NCI-H2029 treated with DMSO at 0.1 percent for 48 hours (cell line): ENCODE measurements at regions not wholly inside any gene's neighbourhood (a gene's known extent, or its start where the extent isn't known, plus 50 kb on each side); places are given as distances from the start of the nearest gene placed in this dataset.
"Not testable (repeated sequence)": the region's sequence is repeated elsewhere in the genome, so short reads cannot be mapped to it uniquely, and the experiment has no call there.

Experiments
- DNase-seq: peaks from one replicate; lab custom pipeline; 2025; lab: John Stamatoyannopoulos, UW

- DNase-seq, result no peak
These were observed 637.8 kb downstream of the RFPL4B start for GRCh38 chr6:112984899-112985298.

GRCh38 chr6:112986321-112986720 lies 639.2 kb downstream of the RFPL4B start:
- no peak for DNase-seq

GRCh38 chr6:112988748-112989147 lies 641.6 kb downstream of the RFPL4B start:
- no peak for DNase-seq

GRCh38 chr6:112990971-112991370 lies 643.8 kb downstream of the RFPL4B start:
- no peak for DNase-seq

GRCh38 chr6:112991912-112992311 lies 644.8 kb downstream of the RFPL4B start:
- no peak for DNase-seq

GRCh38 chr6:112997421-112998085 lies 650.4 kb downstream of the RFPL4B start:
- DNase-seq, result no peak

- DNase-seq, result no peak
These were observed 656.9 kb downstream of the RFPL4B start for GRCh38 chr6:113004054-113004453.

GRCh38 chr6:113004470-113005270 lies 657.5 kb downstream of the RFPL4B start:
- DNase-seq, result no peak

- no peak for DNase-seq
These were observed 659.4 kb downstream of the RFPL4B start for GRCh38 chr6:113006494-113006893.

GRCh38 chr6:113009682-113010081 lies 662.6 kb downstream of the RFPL4B start:
- DNase-seq, result no peak

- no peak for DNase-seq
These were observed 663.3 kb downstream of the RFPL4B start for GRCh38 chr6:113010196-113010989.

GRCh38 chr6:113011389-113011788 lies 664.3 kb downstream of the RFPL4B start:
- DNase-seq, result no peak

- no peak for DNase-seq
These were observed 664.7 kb downstream of the RFPL4B start for GRCh38 chr6:113011801-113012200.

GRCh38 chr6:113015249-113015648 lies 668.1 kb downstream of the RFPL4B start:
- no peak for DNase-seq

GRCh38 chr6:113017353-113017752 lies 670.2 kb downstream of the RFPL4B start:
- DNase-seq, result no peak

GRCh38 chr6:113018351-113019151 lies 671.4 kb downstream of the RFPL4B start:
- DNase-seq, result no peak

- no peak for DNase-seq
These were observed 672.0 kb downstream of the RFPL4B start for GRCh38 chr6:113019176-113019575.

GRCh38 chr6:113027780-113028179 lies 680.6 kb downstream of the RFPL4B start:
- DNase-seq, result no peak

GRCh38 chr6:113029161-113029560 lies 682.0 kb downstream of the RFPL4B start:
- not testable (repeated sequence) for DNase-seq

GRCh38 chr6:113031591-113032238 lies 684.6 kb downstream of the RFPL4B start:
- DNase-seq, result no peak

GRCh38 chr6:113039005-113039404 lies 691.9 kb downstream of the RFPL4B start:
- DNase-seq, result no peak
